ENCODE measurements at regions not wholly inside any gene's neighbourhood (a gene's known extent, or its start where the extent isn't known, plus 50 kb on each side); places are given as distances from the start of the nearest gene placed in this dataset.

- in situ Hi-C loops (cut with HindIII; ENCODE audit: extremely low pct_ligation_motif_present, low pct_unique_long_range_greater_than_20kb): no loop called here
- H2AFZ ChIP-seq (ENCODE audit: low read length): no peak overlapping the region
- TF ChIP-seq ZBTB34 (CRISPR knock-in tag; IDR thresholded peaks at IDR 0.05) (no peak), IKZF4 (CRISPR knock-in tag; IDR thresholded peaks at IDR 0.05; ENCODE audit: borderline replicate concordance, low read depth, not compliant biosample characterization) (no peak), ZNF792 (CRISPR knock-in tag; IDR thresholded peaks at IDR 0.05) (no peak), CHCHD3 (CRISPR knock-in tag; IDR thresholded peaks at IDR 0.05) (no peak), CHD2 (IDR thresholded peaks at IDR 0.05; ENCODE audit: low read depth, low read length) (no peak)
- H3K9ac ChIP-seq (ENCODE audit: insufficient read depth, low read depth, low read length): no peak overlapping the region
- no peaks in the 10 kb centered on the region for H3K27me3 ChIP-seq (ENCODE audit: control insufficient read depth in 1 of 2, insufficient read depth in 2 of 2, low read length in 2 of 2)
- no peak overlapping the region for H3K4me3 ChIP-seq (replicated peaks in 1 of 3; ENCODE audit: insufficient read depth in 1 of 3, low read depth in 2 of 3, low read length in 3 of 3)
- ChIA-PET CTCF (ENCODE audit: low intra/inter-chr PET ratio, low total read pairs) (no interaction called here), POLR2A (no interaction called here)
- no peaks in the 10 kb centered on the region for H3K79me2 ChIP-seq (ENCODE audit: insufficient read depth, low read length)
- H4K20me1 ChIP-seq (ENCODE audit: insufficient read depth, low read length): no peaks in the 10 kb centered on the region
- no peak for DNase-seq (ENCODE audit: low spot score)
- H3K27ac ChIP-seq (ENCODE audit: extremely low read length, insufficient read depth, low read length): no peak overlapping the region
- WGBS (ENCODE audit: low lambda C conversion rate): 25% methylated on average over 2 of the region's 2 CpGs
- no peak for ATAC-seq
- no TSS peak for BruUV-seq (replicated peaks)
- no peak for FAIRE-seq
- no peaks in the 10 kb centered on the region for H3K4me1 ChIP-seq (ENCODE audit: insufficient read depth, low read length)
- no peak overlapping the region for H3K4me2 ChIP-seq (ENCODE audit: low read depth, low read length)
- no peaks in the 10 kb centered on the region for H3K36me3 ChIP-seq (replicated peaks in 1 of 2; ENCODE audit: control insufficient read depth in 1 of 2, insufficient read depth in 2 of 2, low read length in 2 of 2)
- H3K9me3 ChIP-seq (ENCODE audit: low read length): no peaks in the 10 kb centered on the region
- intact Hi-C loops (cut with micrococcal nuclease; ENCODE audit: unreplicated experiment): no loop called here
Measured at GRCh38 chrX:150282953-150283352, 80.2 kb upstream of the MAMLD1 start.

- POLR2A ChIA-PET: no interaction called here
- H3K27me3 ChIP-seq (ENCODE audit: control insufficient read depth in 1 of 2, insufficient read depth in 2 of 2, low read length in 2 of 2): no peaks in the 10 kb centered on the region
- H3K27ac ChIP-seq (ENCODE audit: extremely low read length, insufficient read depth, low read length): no peak overlapping the region
- DNase-seq (ENCODE audit: low spot score) (no peak), FAIRE-seq (no peak), ATAC-seq (no peak)
- H3K36me3 ChIP-seq (replicated peaks in 1 of 2; ENCODE audit: control insufficient read depth in 1 of 2, insufficient read depth in 2 of 2, low read length in 2 of 2): no peaks in the 10 kb centered on the region
- H3K4me3 ChIP-seq (replicated peaks in 1 of 3; ENCODE audit: insufficient read depth in 1 of 3, low read depth in 2 of 3, low read length in 3 of 3): no peak overlapping the region
- no peaks in the 10 kb centered on the region for H3K4me1 ChIP-seq (ENCODE audit: insufficient read depth, low read length)
- WGBS (ENCODE audit: low lambda C conversion rate): 25% methylated on average over 2 of the region's 5 CpGs
- no peak overlapping the region for H3K9ac ChIP-seq (ENCODE audit: insufficient read depth, low read depth, low read length)
- H3K4me2 ChIP-seq (ENCODE audit: low read depth, low read length): no peak overlapping the region
- intact Hi-C loops (cut with micrococcal nuclease; ENCODE audit: unreplicated experiment) (no loop called here), in situ Hi-C loops (cut with HindIII; ENCODE audit: extremely low pct_ligation_motif_present, low pct_unique_long_range_greater_than_20kb) (no loop called here)
- no peaks in the 10 kb centered on the region for H4K20me1 ChIP-seq (ENCODE audit: insufficient read depth, low read length)
- CTCF ChIA-PET (ENCODE audit: low intra/inter-chr PET ratio, low total read pairs): no interaction called here
- no peak overlapping the region for H2AFZ ChIP-seq (ENCODE audit: low read length)
- no peaks in the 10 kb centered on the region for H3K9me3 ChIP-seq (ENCODE audit: low read length)
- no TSS peak for BruUV-seq (replicated peaks)
- no peaks in the 10 kb centered on the region for H3K79me2 ChIP-seq (ENCODE audit: insufficient read depth, low read length)
- no peak for TF ChIP-seq ZNF18 (CRISPR knock-in tag; IDR thresholded peaks at IDR 0.05; ENCODE audit: insufficient replicate concordance)
- TF ChIP-seq KLF9 (CRISPR knock-in tag; IDR thresholded peaks at IDR 0.05; ENCODE audit: low read depth): no peak
- TF ChIP-seq RFX3 (CRISPR knock-in tag; IDR thresholded peaks at IDR 0.05): no peak
- no peak for TF ChIP-seq RERE (CRISPR knock-in tag; IDR thresholded peaks at IDR 0.05; ENCODE audit: low read depth)
- no peak for TF ChIP-seq TARDBP (CRISPR knock-in tag; IDR thresholded peaks at IDR 0.05)
- TF ChIP-seq NR0B2 (CRISPR knock-in tag; IDR thresholded peaks at IDR 0.05): no peak
Measured at GRCh38 chrX:150291014-150291413, 72.1 kb upstream of the MAMLD1 start.

Data from HepG2 (cell line).